ENCODE measurements at regions not wholly inside any gene's neighbourhood (a gene's known extent, or its start where the extent isn't known, plus 50 kb on each side); places are given as distances from the start of the nearest gene placed in this dataset.

DNA sequence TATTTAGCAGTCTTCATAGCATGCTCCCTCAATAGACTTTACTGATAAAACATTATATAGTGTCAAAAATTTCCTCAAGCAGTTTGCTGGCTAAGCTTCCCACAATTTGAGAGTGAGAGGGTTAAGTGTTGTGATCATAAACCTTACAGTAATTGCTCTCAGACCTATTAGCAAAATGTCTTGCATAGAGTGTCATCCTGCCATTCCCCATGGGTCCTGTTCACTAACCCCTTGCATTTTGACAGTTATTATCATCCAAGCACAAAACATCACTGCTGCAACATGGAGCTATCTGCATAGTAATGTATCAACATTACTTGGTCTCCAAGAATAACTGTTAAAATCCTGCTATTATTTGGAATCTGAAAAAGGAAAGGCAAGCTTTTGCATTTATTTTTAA is 196.1 kb upstream of the GK2 start:
- TF ChIP-seq, protein P1, sequence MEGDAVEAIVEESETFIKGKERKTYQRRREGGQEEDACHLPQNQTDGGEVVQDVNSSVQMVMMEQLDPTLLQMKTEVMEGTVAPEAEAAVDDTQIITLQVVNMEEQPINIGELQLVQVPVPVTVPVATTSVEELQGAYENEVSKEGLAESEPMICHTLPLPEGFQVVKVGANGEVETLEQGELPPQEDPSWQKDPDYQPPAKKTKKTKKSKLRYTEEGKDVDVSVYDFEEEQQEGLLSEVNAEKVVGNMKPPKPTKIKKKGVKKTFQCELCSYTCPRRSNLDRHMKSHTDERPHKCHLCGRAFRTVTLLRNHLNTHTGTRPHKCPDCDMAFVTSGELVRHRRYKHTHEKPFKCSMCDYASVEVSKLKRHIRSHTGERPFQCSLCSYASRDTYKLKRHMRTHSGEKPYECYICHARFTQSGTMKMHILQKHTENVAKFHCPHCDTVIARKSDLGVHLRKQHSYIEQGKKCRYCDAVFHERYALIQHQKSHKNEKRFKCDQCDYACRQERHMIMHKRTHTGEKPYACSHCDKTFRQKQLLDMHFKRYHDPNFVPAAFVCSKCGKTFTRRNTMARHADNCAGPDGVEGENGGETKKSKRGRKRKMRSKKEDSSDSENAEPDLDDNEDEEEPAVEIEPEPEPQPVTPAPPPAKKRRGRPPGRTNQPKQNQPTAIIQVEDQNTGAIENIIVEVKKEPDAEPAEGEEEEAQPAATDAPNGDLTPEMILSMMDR (IDR thresholded peaks at IDR 0.05), result no peak
- no peak for TF ChIP-seq POLR2A (IDR thresholded peaks at IDR 0.05)
